ENCODE measurements at regions not wholly inside any gene's neighbourhood (a gene's known extent, or its start where the extent isn't known, plus 50 kb on each side); places are given as distances from the start of the nearest gene placed in this dataset.

DNA sequence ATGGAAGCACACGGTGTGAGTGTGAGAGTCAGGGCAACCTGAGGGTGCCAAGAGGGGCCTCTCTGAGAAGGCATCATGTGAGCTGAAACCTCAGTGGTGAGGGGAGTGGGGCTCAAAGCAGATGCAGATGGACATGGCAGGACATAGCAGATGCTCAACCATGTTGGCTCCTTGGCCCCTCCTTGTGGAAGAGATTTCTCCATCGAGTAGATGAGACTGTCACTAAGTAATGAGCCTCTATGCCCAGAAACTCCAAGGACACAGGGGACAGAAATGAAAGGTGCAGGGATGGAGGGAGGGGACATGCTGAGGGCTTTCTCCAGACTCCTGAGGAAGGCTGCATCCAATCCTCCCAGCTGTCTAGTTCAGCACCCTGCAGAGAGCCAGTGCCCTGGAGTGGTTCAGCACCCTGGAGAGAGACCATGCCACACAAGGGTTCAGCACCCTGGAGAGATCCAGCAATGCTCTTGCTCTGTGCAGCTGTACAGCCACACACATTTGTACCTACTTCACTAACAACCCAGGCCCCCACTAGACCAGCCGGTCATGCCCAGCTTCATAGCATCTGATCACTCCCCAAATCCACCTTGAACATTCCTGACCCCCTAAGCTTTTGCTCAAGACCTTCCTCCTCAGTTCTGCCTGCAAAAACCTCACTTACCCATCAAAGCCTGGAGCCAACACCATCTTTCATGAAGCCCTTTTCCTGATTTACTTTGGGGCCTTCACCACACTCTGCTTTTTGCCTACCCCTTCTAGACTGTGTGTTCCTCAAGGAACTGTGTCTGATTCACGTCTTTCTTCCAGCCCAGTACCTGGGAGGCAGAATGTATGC is 252.0 kb downstream of the CTTN start (continued):
- peak; percentile 97 for TF ChIP-seq TP53 (CRISPR knock-in tag; conservative IDR thresholded peaks at IDR 0.05)
- TF ChIP-seq ZNF343 (CRISPR knock-in tag; IDR thresholded peaks at IDR 0.05) = peak; percentile 98
- peak; percentile 100 for TF ChIP-seq ZNF230 (CRISPR knock-in tag; IDR thresholded peaks at IDR 0.05)
- TF ChIP-seq, protein P1, sequence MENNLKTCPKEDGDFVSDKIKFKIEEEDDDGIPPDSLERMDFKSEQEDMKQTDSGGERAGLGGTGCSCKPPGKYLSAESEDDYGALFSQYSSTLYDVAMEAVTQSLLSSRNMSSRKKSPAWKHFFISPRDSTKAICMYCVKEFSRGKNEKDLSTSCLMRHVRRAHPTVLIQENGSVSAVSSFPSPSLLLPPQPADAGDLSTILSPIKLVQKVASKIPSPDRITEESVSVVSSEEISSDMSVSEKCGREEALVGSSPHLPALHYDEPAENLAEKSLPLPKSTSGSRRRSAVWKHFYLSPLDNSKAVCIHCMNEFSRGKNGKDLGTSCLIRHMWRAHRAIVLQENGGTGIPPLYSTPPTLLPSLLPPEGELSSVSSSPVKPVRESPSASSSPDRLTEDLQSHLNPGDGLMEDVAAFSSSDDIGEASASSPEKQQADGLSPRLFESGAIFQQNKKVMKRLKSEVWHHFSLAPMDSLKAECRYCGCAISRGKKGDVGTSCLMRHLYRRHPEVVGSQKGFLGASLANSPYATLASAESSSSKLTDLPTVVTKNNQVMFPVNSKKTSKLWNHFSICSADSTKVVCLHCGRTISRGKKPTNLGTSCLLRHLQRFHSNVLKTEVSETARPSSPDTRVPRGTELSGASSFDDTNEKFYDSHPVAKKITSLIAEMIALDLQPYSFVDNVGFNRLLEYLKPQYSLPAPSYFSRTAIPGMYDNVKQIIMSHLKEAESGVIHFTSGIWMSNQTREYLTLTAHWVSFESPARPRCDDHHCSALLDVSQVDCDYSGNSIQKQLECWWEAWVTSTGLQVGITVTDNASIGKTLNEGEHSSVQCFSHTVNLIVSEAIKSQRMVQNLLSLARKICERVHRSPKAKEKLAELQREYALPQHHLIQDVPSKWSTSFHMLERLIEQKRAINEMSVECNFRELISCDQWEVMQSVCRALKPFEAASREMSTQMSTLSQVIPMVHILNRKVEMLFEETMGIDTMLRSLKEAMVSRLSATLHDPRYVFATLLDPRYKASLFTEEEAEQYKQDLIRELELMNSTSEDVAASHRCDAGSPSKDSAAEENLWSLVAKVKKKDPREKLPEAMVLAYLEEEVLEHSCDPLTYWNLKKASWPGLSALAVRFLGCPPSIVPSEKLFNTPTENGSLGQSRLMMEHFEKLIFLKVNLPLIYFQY (CRISPR knock-in tag; IDR thresholded peaks at IDR 0.05; ENCODE audit: borderline replicate concordance) = peak; percentile 99
- peak; percentile 98; the same call in 1 of the 2 replicates for TF ChIP-seq ZNF780A (CRISPR knock-in tag; IDR thresholded peaks at IDR 0.05)
- no peak for TF ChIP-seq IKZF1 (IDR thresholded peaks at IDR 0.05)
- peak; percentile 82; the same call in 1 of the 2 replicates for TF ChIP-seq ESRRA (CRISPR knock-in tag; IDR thresholded peaks at IDR 0.05; ENCODE audit: low read depth)
- TF ChIP-seq, protein P2, sequence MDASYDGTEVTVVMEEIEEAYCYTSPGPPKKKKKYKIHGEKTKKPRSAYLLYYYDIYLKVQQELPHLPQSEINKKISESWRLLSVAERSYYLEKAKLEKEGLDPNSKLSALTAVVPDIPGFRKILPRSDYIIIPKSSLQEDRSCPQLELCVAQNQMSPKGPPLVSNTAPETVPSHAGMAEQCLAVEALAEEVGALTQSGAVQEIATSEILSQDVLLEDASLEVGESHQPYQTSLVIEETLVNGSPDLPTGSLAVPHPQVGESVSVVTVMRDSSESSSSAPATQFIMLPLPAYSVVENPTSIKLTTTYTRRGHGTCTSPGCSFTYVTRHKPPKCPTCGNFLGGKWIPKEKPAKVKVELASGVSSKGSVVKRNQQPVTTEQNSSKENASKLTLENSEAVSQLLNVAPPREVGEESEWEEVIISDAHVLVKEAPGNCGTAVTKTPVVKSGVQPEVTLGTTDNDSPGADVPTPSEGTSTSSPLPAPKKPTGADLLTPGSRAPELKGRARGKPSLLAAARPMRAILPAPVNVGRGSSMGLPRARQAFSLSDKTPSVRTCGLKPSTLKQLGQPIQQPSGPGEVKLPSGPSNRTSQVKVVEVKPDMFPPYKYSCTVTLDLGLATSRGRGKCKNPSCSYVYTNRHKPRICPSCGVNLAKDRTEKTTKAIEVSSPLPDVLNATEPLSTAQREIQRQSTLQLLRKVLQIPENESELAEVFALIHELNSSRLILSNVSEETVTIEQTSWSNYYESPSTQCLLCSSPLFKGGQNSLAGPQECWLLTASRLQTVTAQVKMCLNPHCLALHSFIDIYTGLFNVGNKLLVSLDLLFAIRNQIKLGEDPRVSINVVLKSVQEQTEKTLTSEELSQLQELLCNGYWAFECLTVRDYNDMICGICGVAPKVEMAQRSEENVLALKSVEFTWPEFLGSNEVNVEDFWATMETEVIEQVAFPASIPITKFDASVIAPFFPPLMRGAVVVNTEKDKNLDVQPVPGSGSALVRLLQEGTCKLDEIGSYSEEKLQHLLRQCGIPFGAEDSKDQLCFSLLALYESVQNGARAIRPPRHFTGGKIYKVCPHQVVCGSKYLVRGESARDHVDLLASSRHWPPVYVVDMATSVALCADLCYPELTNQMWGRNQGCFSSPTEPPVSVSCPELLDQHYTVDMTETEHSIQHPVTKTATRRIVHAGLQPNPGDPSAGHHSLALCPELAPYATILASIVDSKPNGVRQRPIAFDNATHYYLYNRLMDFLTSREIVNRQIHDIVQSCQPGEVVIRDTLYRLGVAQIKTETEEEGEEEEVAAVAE (CRISPR knock-in tag; IDR thresholded peaks at IDR 0.05; ENCODE audit: borderline replicate concordance) = peak; percentile 98
- TF ChIP-seq, protein P3, sequence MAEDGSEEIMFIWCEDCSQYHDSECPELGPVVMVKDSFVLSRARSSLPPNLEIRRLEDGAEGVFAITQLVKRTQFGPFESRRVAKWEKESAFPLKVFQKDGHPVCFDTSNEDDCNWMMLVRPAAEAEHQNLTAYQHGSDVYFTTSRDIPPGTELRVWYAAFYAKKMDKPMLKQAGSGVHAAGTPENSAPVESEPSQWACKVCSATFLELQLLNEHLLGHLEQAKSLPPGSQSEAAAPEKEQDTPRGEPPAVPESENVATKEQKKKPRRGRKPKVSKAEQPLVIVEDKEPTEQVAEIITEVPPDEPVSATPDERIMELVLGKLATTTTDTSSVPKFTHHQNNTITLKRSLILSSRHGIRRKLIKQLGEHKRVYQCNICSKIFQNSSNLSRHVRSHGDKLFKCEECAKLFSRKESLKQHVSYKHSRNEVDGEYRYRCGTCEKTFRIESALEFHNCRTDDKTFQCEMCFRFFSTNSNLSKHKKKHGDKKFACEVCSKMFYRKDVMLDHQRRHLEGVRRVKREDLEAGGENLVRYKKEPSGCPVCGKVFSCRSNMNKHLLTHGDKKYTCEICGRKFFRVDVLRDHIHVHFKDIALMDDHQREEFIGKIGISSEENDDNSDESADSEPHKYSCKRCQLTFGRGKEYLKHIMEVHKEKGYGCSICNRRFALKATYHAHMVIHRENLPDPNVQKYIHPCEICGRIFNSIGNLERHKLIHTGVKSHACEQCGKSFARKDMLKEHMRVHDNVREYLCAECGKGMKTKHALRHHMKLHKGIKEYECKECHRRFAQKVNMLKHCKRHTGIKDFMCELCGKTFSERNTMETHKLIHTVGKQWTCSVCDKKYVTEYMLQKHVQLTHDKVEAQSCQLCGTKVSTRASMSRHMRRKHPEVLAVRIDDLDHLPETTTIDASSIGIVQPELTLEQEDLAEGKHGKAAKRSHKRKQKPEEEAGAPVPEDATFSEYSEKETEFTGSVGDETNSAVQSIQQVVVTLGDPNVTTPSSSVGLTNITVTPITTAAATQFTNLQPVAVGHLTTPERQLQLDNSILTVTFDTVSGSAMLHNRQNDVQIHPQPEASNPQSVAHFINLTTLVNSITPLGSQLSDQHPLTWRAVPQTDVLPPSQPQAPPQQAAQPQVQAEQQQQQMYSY (CRISPR knock-in tag; IDR thresholded peaks at IDR 0.05) = peak; percentile 90
- peak; percentile 98 for TF ChIP-seq FOXM1 (CRISPR knock-in tag; IDR thresholded peaks at IDR 0.05)
- peak; percentile 100 for TF ChIP-seq MEIS2 (CRISPR knock-in tag; IDR thresholded peaks at IDR 0.05)
- peak; percentile 95 for TF ChIP-seq ZSCAN25 (CRISPR knock-in tag; IDR thresholded peaks at IDR 0.05)
- no peak for TF ChIP-seq SMARCE1 (IDR thresholded peaks at IDR 0.05; ENCODE audit: borderline replicate concordance)
- TF ChIP-seq ZNF747 (CRISPR knock-in tag; IDR thresholded peaks at IDR 0.05; ENCODE audit: borderline replicate concordance) = peak; percentile 98
- TF ChIP-seq KDM2A (CRISPR knock-in tag; IDR thresholded peaks at IDR 0.05; ENCODE audit: borderline replicate concordance, low read depth) = peak; percentile 97
